GM06990 (cell line): ENCODE measurements at regions not wholly inside any gene's neighbourhood (a gene's known extent, or its start where the extent isn't known, plus 50 kb on each side); places are given as distances from the start of the nearest gene placed in this dataset.

Experiments used
- DNase-seq: peaks from one replicate; pipeline ENCODE4 v3.0.0-alpha.2; 2011; ENCODE audit not compliant: insufficient read length; ENCODE audit errors: extremely low read depth
- H3K27me3 ChIP-seq: replicated peaks from 2 replicates; pipeline ENCODE4 v1.6.0; 2011; ENCODE audit warnings: low read length; ENCODE audit not compliant: control insufficient read depth, insufficient read depth
- H3K36me3 ChIP-seq: 2 replicates; pipeline ENCODE4 v1.5.1; 2011; ENCODE audit warnings: low read length; ENCODE audit not compliant: control insufficient read depth, insufficient read depth
- H3K4me3 ChIP-seq: replicated peaks from 2 replicates; pipeline ENCODE4 v1.5.1; 2011; ENCODE audit warnings: low read depth, mild to moderate bottlenecking, control low read depth, low read length
- CTCF ChIP-seq: IDR thresholded peaks from 2 replicates; pipeline ENCODE4 v1.5.1; 2011; ENCODE audit warnings: low read length, control low read depth, mild to moderate bottlenecking, inconsistent platforms; ENCODE audit not compliant: insufficient read depth, poor library complexity, severe bottlenecking

GRCh38 chr6:98695091-98695801 lies 139.1 kb upstream of the POU3F2 start:
- DNase-seq: no peak
- Histone ChIP-seq H3K36me3 (no peaks in the 10 kb centered on the region), H3K27me3 (no peaks in the 10 kb centered on the region), H3K4me3 (no peak overlapping the region)
- no peak for TF ChIP-seq CTCF

- H3K27me3 ChIP-seq: no peaks in the 10 kb centered on the region
- no peak for TF ChIP-seq CTCF
- no peak overlapping the region for H3K4me3 ChIP-seq
- DNase-seq: no peak
- no peaks in the 10 kb centered on the region for H3K36me3 ChIP-seq
Measured at GRCh38 chr6:98711380-98711779, 123.0 kb upstream of the POU3F2 start.

GRCh38 chr6:98716341-98716740 lies 118.0 kb upstream of the POU3F2 start:
- H3K36me3 ChIP-seq: no peaks in the 10 kb centered on the region
- no peak for TF ChIP-seq CTCF
- H3K27me3 ChIP-seq: no peaks in the 10 kb centered on the region; the same call in 1 of the 2 replicates
- DNase-seq: no peak
- H3K4me3 ChIP-seq: no peak overlapping the region

- no peak for TF ChIP-seq CTCF
- DNase-seq: no peak
Measured at GRCh38 chr6:98717322-98717877, 117.0 kb upstream of the POU3F2 start.

GRCh38 chr6:98717988-98718387 lies 116.4 kb upstream of the POU3F2 start:
- no peak for DNase-seq
- Histone ChIP-seq H3K27me3 (no peaks in the 10 kb centered on the region; the same call in 1 of the 2 replicates), H3K36me3 (no peaks in the 10 kb centered on the region), H3K4me3 (no peak overlapping the region)
- no peak for TF ChIP-seq CTCF

More at GRCh38 chr6:98717322-98717877, 117.0 kb upstream of the POU3F2 start:
- Histone ChIP-seq H3K4me3 (no peak overlapping the region), H3K27me3 (no peaks in the 10 kb centered on the region; the same call in 1 of the 2 replicates), H3K36me3 (no peaks in the 10 kb centered on the region)
